ENCODE measurements at regions not wholly inside any gene's neighbourhood (a gene's known extent, or its start where the extent isn't known, plus 50 kb on each side); places are given as distances from the start of the nearest gene placed in this dataset.
"Not testable (repeated sequence)": the region's sequence is repeated elsewhere in the genome, so short reads cannot be mapped to it uniquely, and the experiment has no call there.

- no peak for DNase-seq
Measured at GRCh38 chr6:63022631-63023030, 188.6 kb upstream of the FKBP1C start.

GRCh38 chr6:63023726-63024125 is 187.5 kb upstream of the FKBP1C start:
- no peak for DNase-seq

DNA sequence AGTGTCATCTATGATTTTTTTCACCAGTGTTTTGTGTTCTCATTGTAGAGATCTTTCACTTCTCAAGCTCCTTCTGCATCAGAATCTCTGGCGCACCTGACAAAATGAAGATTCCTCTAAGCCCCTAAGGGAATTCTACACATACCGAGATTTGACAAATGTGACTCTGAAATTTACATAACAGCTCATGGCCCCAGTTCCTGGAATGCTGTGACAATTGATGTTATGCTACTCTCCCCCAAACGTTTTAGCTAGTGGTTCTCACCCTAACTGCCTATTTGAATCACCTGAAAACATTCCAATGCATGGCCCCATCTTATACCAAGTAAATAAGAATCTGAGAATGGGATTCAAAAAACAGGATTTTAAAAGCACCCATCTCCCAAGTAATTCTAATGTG is 162.1 kb upstream of the FKBP1C start:
- DNase-seq, result no peak

DNA sequence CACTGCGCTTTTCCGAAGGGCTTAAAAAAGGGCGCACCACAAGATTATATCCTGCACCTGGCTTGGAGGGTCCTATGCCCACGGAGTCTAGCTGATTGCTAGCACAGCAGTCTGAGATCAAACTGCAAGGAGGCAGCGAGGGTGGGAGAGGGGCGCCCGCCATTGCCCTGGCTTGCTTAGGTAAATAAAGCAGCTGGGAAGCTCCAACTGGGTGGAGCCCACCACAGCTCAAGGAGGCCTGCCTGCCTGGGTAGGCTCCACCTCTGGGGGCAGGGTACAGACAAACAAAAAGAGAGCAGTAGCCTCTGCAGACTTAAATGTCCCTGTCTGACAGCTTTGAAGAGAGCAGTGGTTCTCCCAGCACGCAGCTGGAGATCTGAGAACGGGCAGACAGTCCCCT is 158.1 kb upstream of the FKBP1C start:
- not testable (repeated sequence) for DNase-seq

DNA sequence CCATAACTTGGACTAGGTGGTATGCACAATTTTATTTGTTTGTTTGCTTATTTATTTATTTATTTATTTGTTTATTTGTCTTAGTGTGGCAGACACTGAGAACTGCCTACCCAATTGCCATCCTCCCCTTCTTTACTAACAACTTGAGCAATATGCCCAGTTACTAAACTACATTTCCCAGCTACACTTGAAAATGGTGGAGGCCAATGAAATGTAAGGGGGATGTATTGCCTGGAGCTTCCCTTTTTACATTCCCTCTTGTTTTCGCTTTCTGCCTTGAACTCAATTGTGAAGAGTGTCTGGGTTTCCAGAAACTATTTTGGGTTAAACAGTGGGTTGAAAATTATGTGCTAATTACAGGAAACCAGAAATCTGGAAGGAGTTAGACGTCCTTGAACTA is 152.7 kb upstream of the FKBP1C start:
- DNase-seq, result peak; percentile 48

- DNase-seq, result no peak
Measured at GRCh38 chr6:63063631-63064271, 147.5 kb upstream of the FKBP1C start.

GRCh38 chr6:63066055-63066704 is 145.1 kb upstream of the FKBP1C start:
- no peak for DNase-seq

- no peak for DNase-seq
Measured at GRCh38 chr6:63094947-63095346, 116.3 kb upstream of the FKBP1C start.

GRCh38 chr6:63097222-63097621 is 114.0 kb upstream of the FKBP1C start:
- no peak for DNase-seq

GRCh38 chr6:63098789-63099188 is 112.5 kb upstream of the FKBP1C start:
- no peak for DNase-seq

GRCh38 chr6:63099772-63100459 is 111.4 kb upstream of the FKBP1C start:
- no peak for DNase-seq

DNA sequence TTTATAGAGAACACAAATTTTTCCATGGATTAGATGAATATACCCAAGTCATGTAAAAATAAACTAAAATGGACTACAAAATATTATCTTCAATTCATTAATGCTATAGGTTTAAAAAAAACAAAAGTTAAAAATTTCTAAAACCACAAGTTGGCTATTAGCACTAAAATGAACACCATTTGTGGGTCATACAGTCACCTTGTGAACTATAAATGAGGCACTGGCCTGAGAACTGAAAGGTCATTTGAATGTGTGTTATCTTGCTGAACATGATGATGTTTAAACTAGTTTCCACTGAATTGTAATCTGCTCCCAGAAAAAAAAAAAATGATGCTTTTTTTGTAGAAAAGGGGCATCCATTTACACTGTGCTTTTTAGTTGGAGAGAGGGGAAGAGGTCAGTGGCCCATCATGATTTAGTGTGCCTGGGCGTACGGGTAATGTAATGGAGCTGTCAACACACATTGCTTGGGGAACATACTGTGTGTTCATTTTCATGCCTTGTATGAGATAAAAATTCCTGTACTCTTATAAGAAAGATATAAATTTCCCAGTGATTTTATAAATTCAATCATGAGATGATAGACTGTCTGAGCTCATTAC is 96.6 kb upstream of the FKBP1C start:
- no peak for DNase-seq

DNA sequence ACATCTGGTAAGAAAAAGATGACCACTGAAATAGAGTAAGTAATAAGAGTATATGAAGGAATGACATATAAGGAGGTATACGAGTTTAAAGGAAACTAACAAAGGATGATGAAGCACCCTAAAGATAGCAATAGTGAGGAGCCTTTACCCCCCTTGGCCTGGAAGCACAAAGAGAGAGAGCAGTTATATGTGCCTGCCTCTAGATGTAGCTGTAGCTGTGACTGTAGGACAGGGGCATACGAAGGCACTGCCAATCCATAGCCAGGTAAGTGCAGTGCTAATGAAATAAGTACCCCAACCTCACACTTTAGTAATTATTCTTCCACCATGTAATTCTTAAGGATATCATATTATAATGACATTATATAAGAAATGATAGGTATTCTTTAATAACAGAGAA is 90.1 kb upstream of the FKBP1C start:
- no peak for DNase-seq

DNA sequence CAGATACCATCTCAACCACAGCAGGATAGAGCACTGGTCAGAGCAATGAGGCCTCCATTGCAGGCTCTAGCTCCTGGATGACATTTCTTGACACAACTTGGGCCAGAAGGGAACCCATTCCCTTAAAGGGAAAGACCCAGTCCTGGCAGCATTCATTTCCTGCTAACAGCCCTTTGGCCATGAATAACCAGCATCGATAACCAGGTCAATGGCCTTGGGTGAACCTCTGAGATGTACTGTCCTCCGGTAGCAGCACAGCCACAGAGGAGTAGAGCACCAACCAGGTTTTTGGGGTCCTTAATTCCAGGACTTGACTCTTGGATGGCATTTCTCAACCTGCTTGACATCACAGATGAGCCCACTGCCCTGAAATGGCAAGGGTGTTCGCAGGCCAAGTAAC is 71.2 kb upstream of the FKBP1C start:
- no peak for DNase-seq

GRCh38 chr6:63140692-63141318 is 70.5 kb upstream of the FKBP1C start:
- DNase-seq, result no peak

GRCh38 chr6:63149730-63150129 is 61.5 kb upstream of the FKBP1C start:
- DNase-seq, result no peak

DNA sequence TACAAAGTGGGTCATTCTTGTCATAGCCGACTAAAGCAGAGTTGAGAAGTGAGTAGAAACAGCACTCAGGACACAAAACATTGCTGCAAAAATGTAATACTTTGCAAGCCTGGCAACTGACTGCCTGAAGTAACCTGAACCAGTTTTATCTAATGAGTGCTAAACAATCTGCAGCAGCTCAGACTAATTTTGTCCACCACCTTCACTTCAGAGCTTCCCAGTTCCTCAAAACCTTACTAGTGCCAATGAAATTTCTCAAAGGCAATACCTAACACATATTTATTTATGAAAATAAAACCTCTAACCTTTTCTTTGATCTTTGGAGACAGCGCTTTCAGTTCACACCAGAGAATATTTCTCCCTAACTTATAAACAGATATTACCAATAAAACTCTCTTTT is 56.7 kb upstream of the FKBP1C start:
- DNase-seq, result no peak
